Liver (tissue), 8 donors: ENCODE measurements at regions not wholly inside any gene's neighbourhood (a gene's known extent, or its start where the extent isn't known, plus 50 kb on each side); places are given as distances from the start of the nearest gene placed in this dataset.

Experiments
- DNase-seq: peaks from one replicate; pipeline ENCODE4 v3.0.0-alpha.2; 2017; ENCODE audit warnings: low spot score
- H3K27ac ChIP-seq, 2 donors: one replicate each; pipeline ENCODE4 v1.7.0; 2013; ENCODE audit warnings: inconsistent platforms in 2 of 2, low read length in 2 of 2, control low read depth in 1 of 2, low read depth in 1 of 2, mild to moderate bottlenecking in 1 of 2
- H3K27me3 ChIP-seq, 4 donors: one replicate each; pipeline versions ENCODE4 v1.6.1 to v1.7.0; 2013; ENCODE audit warnings: low read length in 3 of 4, inconsistent platforms in 1 of 4, mild to moderate bottlenecking in 1 of 4, moderate library complexity in 1 of 4; ENCODE audit not compliant: control insufficient read depth in 4 of 4, insufficient read depth in 4 of 4
- H3K36me3 ChIP-seq, 4 donors: one replicate each; pipeline versions ENCODE4 v1.6.1 to v1.7.0; 2013; ENCODE audit warnings: low read length in 3 of 4, mild to moderate bottlenecking in 3 of 4, low read depth in 1 of 4, moderate library complexity in 1 of 4; ENCODE audit not compliant: control insufficient read depth in 4 of 4, insufficient read depth in 3 of 4
- H3K4me1 ChIP-seq, 4 donors: one replicate each; pipeline versions ENCODE4 v1.6.1 to v1.7.0; 2013; ENCODE audit warnings: low read length in 3 of 4, mild to moderate bottlenecking in 3 of 4, moderate library complexity in 1 of 4; ENCODE audit not compliant: control insufficient read depth in 4 of 4, insufficient read depth in 4 of 4
- H3K4me3 ChIP-seq, 3 donors: one replicate each; pipeline versions ENCODE4 v1.6.1 to v1.7.0; 2013; ENCODE audit warnings: low read length in 3 of 3, control low read depth in 1 of 3, low read depth in 1 of 3, mild to moderate bottlenecking in 1 of 3
- H3K9ac ChIP-seq, 2 donors: one replicate each; pipeline ENCODE4 v1.7.0; 2013; ENCODE audit warnings: low read length in 2 of 2, mild to moderate bottlenecking in 2 of 2, moderate library complexity in 2 of 2, control low read depth in 1 of 2, low read depth in 1 of 2
- H3K9me3 ChIP-seq, 4 donors: one replicate each; pipeline versions ENCODE4 v1.6.1 to v1.7.0; 2013; ENCODE audit warnings: low read length in 3 of 4; ENCODE audit not compliant: control insufficient read depth in 4 of 4
- ATF3 ChIP-seq: IDR thresholded peaks from 2 replicates; pipeline ENCODE4 v1.6.1; 2016; ENCODE audit warnings: antibody characterized with exemption
- CTCF ChIP-seq: fragments of 150-350 bp; IDR thresholded peaks from 2 replicates; pipeline ENCODE4 v1.5.1; 2017; ENCODE audit warnings: improper control_type of control experiment, low read depth, low read length; ENCODE audit not compliant: missing input control
- EGR1 ChIP-seq, 2 donors: IDR thresholded peaks; 2 replicates each; pipeline ENCODE4 v1.6.1; 2016 to 2018; ENCODE audit warnings: antibody characterized with exemption in 2 of 2, low read depth in 2 of 2
- FOXA1 ChIP-seq: IDR thresholded peaks from 2 replicates; pipeline ENCODE4 v1.6.1; 2016; ENCODE audit warnings: antibody characterized with exemption
- FOXA2 ChIP-seq: IDR thresholded peaks from 2 replicates; pipeline ENCODE4 v1.6.1; 2016; ENCODE audit warnings: antibody characterized with exemption
- GABPA ChIP-seq, 2 donors: IDR thresholded peaks in 1 of 2; conservative IDR thresholded peaks in 1 of 2; 2 replicates each; pipeline ENCODE4 v1.6.1; 2016; ENCODE audit warnings: antibody characterized with exemption in 2 of 2, mild to moderate bottlenecking in 1 of 2, moderate library complexity in 1 of 2
- HNF4A ChIP-seq, 2 donors: conservative IDR thresholded peaks; 2 replicates each; pipeline ENCODE4 v1.6.1; 2016; ENCODE audit warnings: antibody characterized with exemption in 2 of 2, mild to moderate bottlenecking in 2 of 2
- HNF4G ChIP-seq: IDR thresholded peaks from 2 replicates; pipeline ENCODE4 v1.6.1; 2016; ENCODE audit warnings: antibody characterized with exemption
- JUND ChIP-seq, 2 donors: IDR thresholded peaks; 2 replicates each; pipeline ENCODE4 v1.6.1; 2016; ENCODE audit warnings: antibody characterized with exemption in 2 of 2
- MAX ChIP-seq: IDR thresholded peaks from 2 replicates; pipeline ENCODE4 v1.6.1; 2016; ENCODE audit warnings: antibody characterized with exemption
- NR2F2 ChIP-seq: IDR thresholded peaks from 2 replicates; pipeline ENCODE4 v1.6.1; 2016; ENCODE audit warnings: antibody characterized with exemption
- RAD21 ChIP-seq, 2 donors: IDR thresholded peaks; 2 replicates each; pipeline ENCODE4 v1.6.1; 2016; ENCODE audit warnings: antibody characterized with exemption in 2 of 2, mild to moderate bottlenecking in 2 of 2
- REST ChIP-seq: IDR thresholded peaks from 2 replicates; pipeline ENCODE4 v1.6.1; 2016; ENCODE audit warnings: antibody characterized with exemption, mild to moderate bottlenecking
- RXRA ChIP-seq, 2 donors: IDR thresholded peaks; 2 replicates each; pipeline ENCODE4 v1.6.1; 2017 to 2018; ENCODE audit warnings: antibody characterized with exemption in 2 of 2, mild to moderate bottlenecking in 1 of 2
- SP1 ChIP-seq: IDR thresholded peaks from 2 replicates; pipeline ENCODE4 v1.6.1; 2018; ENCODE audit warnings: antibody characterized with exemption, mild to moderate bottlenecking
- TAF1 ChIP-seq: conservative IDR thresholded peaks from 2 replicates; pipeline ENCODE4 v1.6.1; 2016; ENCODE audit warnings: antibody characterized with exemption, mild to moderate bottlenecking
- YY1 ChIP-seq: IDR thresholded peaks from 2 replicates; pipeline ENCODE4 v1.6.1; 2016; ENCODE audit warnings: antibody characterized with exemption, mild to moderate bottlenecking
- ZBTB33 ChIP-seq: IDR thresholded peaks from 2 replicates; pipeline ENCODE4 v1.6.1; 2016; ENCODE audit warnings: antibody characterized with exemption
- WGBS: extraction: QIAGEN DNeasy Blood & Tissue Kit; methylation state at CpG from one replicate; pipeline ENCODE4 v1.1.7; 2013; 5-methylcytosine and 5-hydroxymethylcytosine counted together
- donor health status: healthy.
- donor health status: healthy.
- donor health status: healthy.
- donor health status: healthy.
- donor health status: healthy.

GRCh38 chr2:236724200-236724599 lies 154.6 kb downstream of the ACKR3 start:
- 92% methylated on average over 6 of the region's 6 CpGs for WGBS
- TF ChIP-seq SP1 (no peak), NR2F2 (no peak), RXRA (IDR thresholded peaks at IDR 0.05) (no peak), HNF4G (no peak), REST (no peak), YY1 (no peak)

GRCh38 chr2:236726701-236727450 lies 157.3 kb downstream of the ACKR3 start:
- WGBS: 95% methylated on average over 20 of the region's 20 CpGs
- no peak overlapping the region for H3K4me3 ChIP-seq
- no peak for DNase-seq
- H3K9me3 ChIP-seq: no peaks in the 10 kb centered on the region
- H3K9ac ChIP-seq: no peak overlapping the region
- no peaks in the 10 kb centered on the region for H3K27me3 ChIP-seq
- TF ChIP-seq RAD21 (IDR thresholded peaks at IDR 0.05) (no peak), ATF3 (no peak), CTCF (no peak), TAF1 (no peak), REST (no peak), FOXA2 (no peak), FOXA1 (no peak), NR2F2 (no peak), GABPA (IDR thresholded peaks at IDR 0.05 in 1 of 2, conservative IDR thresholded peaks at IDR 0.05 in 1 of 2) (no peak), RXRA (IDR thresholded peaks at IDR 0.05) (no peak), HNF4G (no peak), SP1 (no peak), HNF4A (conservative IDR thresholded peaks at IDR 0.05) (no peak), ZBTB33 (no peak), JUND (IDR thresholded peaks at IDR 0.05) (no peak), YY1 (no peak), EGR1 (IDR thresholded peaks at IDR 0.05; ENCODE audit: low read depth in 2 of 2) (no peak), MAX (no peak)
- no peak overlapping the region for H3K27ac ChIP-seq
- peaks cover 10 to 35% (median 24%) of the 10 kb centered on the region in 4 donors for H3K4me1 ChIP-seq
- no peaks in the 10 kb centered on the region for H3K36me3 ChIP-seq

More at GRCh38 chr2:236724200-236724599, 154.6 kb downstream of the ACKR3 start:
- H3K9ac ChIP-seq: no peak overlapping the region
- peaks cover 1 to 10% (median 4%) of the 10 kb centered on the region in 4 donors for H3K4me1 ChIP-seq
- no peak overlapping the region for H3K27ac ChIP-seq
- no peak overlapping the region for H3K4me3 ChIP-seq
- no peaks in the 10 kb centered on the region for H3K36me3 ChIP-seq
- DNase-seq: no peak
- no peaks in the 10 kb centered on the region for H3K9me3 ChIP-seq
- no peaks in the 10 kb centered on the region for H3K27me3 ChIP-seq
